ENCODE measurements at regions not wholly inside any gene's neighbourhood (a gene's known extent, or its start where the extent isn't known, plus 50 kb on each side); places are given as distances from the start of the nearest gene placed in this dataset.
"Not testable (repeated sequence)": the region's sequence is repeated elsewhere in the genome, so short reads cannot be mapped to it uniquely, and the experiment has no call there.

- TF ChIP-seq, protein P1, sequence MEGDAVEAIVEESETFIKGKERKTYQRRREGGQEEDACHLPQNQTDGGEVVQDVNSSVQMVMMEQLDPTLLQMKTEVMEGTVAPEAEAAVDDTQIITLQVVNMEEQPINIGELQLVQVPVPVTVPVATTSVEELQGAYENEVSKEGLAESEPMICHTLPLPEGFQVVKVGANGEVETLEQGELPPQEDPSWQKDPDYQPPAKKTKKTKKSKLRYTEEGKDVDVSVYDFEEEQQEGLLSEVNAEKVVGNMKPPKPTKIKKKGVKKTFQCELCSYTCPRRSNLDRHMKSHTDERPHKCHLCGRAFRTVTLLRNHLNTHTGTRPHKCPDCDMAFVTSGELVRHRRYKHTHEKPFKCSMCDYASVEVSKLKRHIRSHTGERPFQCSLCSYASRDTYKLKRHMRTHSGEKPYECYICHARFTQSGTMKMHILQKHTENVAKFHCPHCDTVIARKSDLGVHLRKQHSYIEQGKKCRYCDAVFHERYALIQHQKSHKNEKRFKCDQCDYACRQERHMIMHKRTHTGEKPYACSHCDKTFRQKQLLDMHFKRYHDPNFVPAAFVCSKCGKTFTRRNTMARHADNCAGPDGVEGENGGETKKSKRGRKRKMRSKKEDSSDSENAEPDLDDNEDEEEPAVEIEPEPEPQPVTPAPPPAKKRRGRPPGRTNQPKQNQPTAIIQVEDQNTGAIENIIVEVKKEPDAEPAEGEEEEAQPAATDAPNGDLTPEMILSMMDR (IDR thresholded peaks at IDR 0.05) = not testable (repeated sequence)
- not testable (repeated sequence) for TF ChIP-seq EZH2phosphoT487 (IDR thresholded peaks at IDR 0.05)
Observed at GRCh38 chr6:139726272-139726671, 351.8 kb upstream of the CITED2 start.
